Naive thymus-derived CD4-positive, alpha-beta T cell (primary cell): ENCODE measurements at regions not wholly inside any gene's neighbourhood (a gene's known extent, or its start where the extent isn't known, plus 50 kb on each side); places are given as distances from the start of the nearest gene placed in this dataset.
A peak's percentile ranks its signal among the peaks of the same experiment; 100 is the strongest.

ENCODE experiments used
- ATAC-seq: fragments of 150-1000 bp; cut with Tn5 transposase; 2 replicates; pipeline ENCODE4 v1.10.0; 2021; ENCODE audit warnings: mild to moderate bottlenecking, moderate library complexity
- CTCF ChIA-PET: fragments of 350-600 bp; sonication (Branson Sonifier 250); formaldehyde crosslinking; loops from one replicate; lab custom pipeline; 2021; ENCODE audit warnings: antibody characterized with exemption; lab: Charles Lee
- POLR2A ChIA-PET: fragments of 350-600 bp; sonication (Branson Sonifier 250); formaldehyde crosslinking; loops from one replicate; lab custom pipeline; 2021; ENCODE audit warnings: antibody characterized with exemption, inconsistent platforms; lab: Charles Lee
- DNase-seq, 9 donors: peaks; one replicate each; pipeline versions ENCODE4 v3.0.0 to v3.0.0-alpha.2; 2020 to 2022; ENCODE audit warnings: mixed read lengths in 1 of 9
- H3K27ac ChIP-seq: one replicate; pipeline ENCODE4 v1.7.0; 2013; ENCODE audit warnings: mild to moderate bottlenecking, low read depth, low read length, moderate library complexity
- H3K27me3 ChIP-seq, 2 donors: one replicate each; pipeline ENCODE4 v1.7.0; 2013; ENCODE audit warnings: low read length in 2 of 2, mild to moderate bottlenecking in 2 of 2, moderate library complexity in 2 of 2; ENCODE audit not compliant: control insufficient read depth in 2 of 2, insufficient read depth in 2 of 2
- H3K36me3 ChIP-seq, 3 experiments: 1 replicate in 2 of 3; 2 replicates in 1 of 3; pipeline ENCODE4 v1.7.0; 2013; ENCODE audit warnings: low read length in 3 of 3, mild to moderate bottlenecking in 3 of 3, moderate library complexity in 1 of 3; ENCODE audit not compliant: insufficient read depth in 3 of 3, control insufficient read depth in 2 of 3
- H3K4me1 ChIP-seq, 2 donors: one replicate each; pipeline ENCODE4 v1.7.0; 2013; ENCODE audit warnings: low read length in 2 of 2, mild to moderate bottlenecking in 2 of 2, moderate library complexity in 1 of 2; ENCODE audit not compliant: control insufficient read depth in 2 of 2, insufficient read depth in 2 of 2
- H3K4me3 ChIP-seq: 2 replicates; pipeline ENCODE4 v1.7.0; 2013; ENCODE audit warnings: mild to moderate bottlenecking, low read length
- H3K9me3 ChIP-seq, 3 experiments: 1 replicate in 2 of 3; 2 replicates in 1 of 3; pipeline ENCODE4 v1.7.0; 2013; ENCODE audit warnings: low read length in 3 of 3; ENCODE audit not compliant: control insufficient read depth in 2 of 3
- H3K27ac Mint-ChIP-seq, 9 donors: one replicate each; pipeline ENCODE4 v1.8.0; 2020 to 2022; ENCODE audit warnings: mixed read lengths in 9 of 9, mild to moderate bottlenecking in 8 of 9, moderate library complexity in 5 of 9, inconsistent platforms in 2 of 9
- H3K27me3 Mint-ChIP-seq, 5 donors: one replicate each; pipeline ENCODE4 v1.8.0; 2021 to 2022; ENCODE audit warnings: mixed read lengths in 5 of 5, mild to moderate bottlenecking in 1 of 5
- H3K36me3 Mint-ChIP-seq, 5 donors: one replicate each; pipeline ENCODE4 v1.8.0; 2020 to 2022; ENCODE audit warnings: mixed read lengths in 5 of 5, mild to moderate bottlenecking in 3 of 5, inconsistent platforms in 1 of 5
- H3K4me1 Mint-ChIP-seq, 7 donors: one replicate each; pipeline ENCODE4 v1.8.0; 2020 to 2022; ENCODE audit warnings: mixed read lengths in 7 of 7, mild to moderate bottlenecking in 3 of 7, inconsistent platforms in 1 of 7
- H3K4me3 Mint-ChIP-seq, 10 donors: one replicate each; pipeline ENCODE4 v1.8.0; 2020 to 2022; ENCODE audit warnings: mild to moderate bottlenecking in 10 of 10, mixed read lengths in 10 of 10, moderate library complexity in 6 of 10, inconsistent platforms in 2 of 10
- H3K9me3 Mint-ChIP-seq, 11 donors: one replicate each; pipeline ENCODE4 v1.8.0; 2020 to 2022; ENCODE audit warnings: mixed read lengths in 11 of 11, mild to moderate bottlenecking in 4 of 11, inconsistent platforms in 1 of 11, moderate library complexity in 1 of 11
- intact Hi-C, 2 donors: fragments of 100-400 bp; cut with micrococcal nuclease; formaldehyde crosslinking; loops; one replicate each; pipeline ENCODE4 v1.15.1; 2023

GRCh38 chr4:38328989-38329729, 334.8 kb upstream of the KLF3 start:
- Histone ChIP-seq H3K36me3 (no peaks in the 10 kb centered on the region), H3K27ac (peak overlapping the region; percentile 68), H3K27me3 (no peaks in the 10 kb centered on the region), H3K4me3 (no peak overlapping the region), H3K9me3 (no peaks in the 10 kb centered on the region), H3K4me1 (peaks cover 0 to 69% of the 10 kb centered on the region in 2 donors)
- peaks cover 0 to 9% (median 0%) of the 10 kb centered on the region in 11 donors for H3K9me3 Mint-ChIP-seq
- POLR2A ChIA-PET = interaction anchor here (0.7 to 3.4 kb wide), 12 partner anchors 10 to 350 kb away, joined by 3 to 20 read pairs (median 4); no protein-coding TSS in a partner anchor
- DNase-seq (peak in 7 of 9 donors; percentile 57 to 87 (median 77)), ATAC-seq (peak; percentile 87)
- peaks cover 0 to 5% (median 0%) of the 10 kb centered on the region in 5 donors for H3K36me3 Mint-ChIP-seq
- peak overlapping the region; percentile 14 to 83 (median 73) for H3K4me3 Mint-ChIP-seq
- CTCF ChIA-PET = interaction anchor here (0.6 to 3.5 kb wide), 6 partner anchors 8 to 346 kb away, joined by 3 to 16 read pairs (median 4); no protein-coding TSS in a partner anchor
- H3K4me1 Mint-ChIP-seq = peaks cover 30 to 95% (median 74%) of the 10 kb centered on the region in 7 donors
- H3K27me3 Mint-ChIP-seq = peaks cover 0 to 31% (median 0%) of the 10 kb centered on the region in 5 donors
- intact Hi-C loops = loop anchor here in 1 of 2 donors (1.0 to 2.0 kb wide), 4 partner anchors 8 to 346 kb away; no protein-coding TSS in a partner anchor
- H3K27ac Mint-ChIP-seq = peak overlapping the region; percentile 43 to 98 (median 92)

GRCh38 chr4:38330321-38330720, 333.7 kb upstream of the KLF3 start:
- peak overlapping the region in 9 of 10 donors; percentile 22 to 85 (median 79) for H3K4me3 Mint-ChIP-seq
- peaks cover 0 to 5% (median 0%) of the 10 kb centered on the region in 5 donors for H3K36me3 Mint-ChIP-seq
- H3K27ac Mint-ChIP-seq = peak overlapping the region in 8 of 9 donors; percentile 62 to 95 (median 92)
- peaks cover 5 to 77% of the 10 kb centered on the region in 2 donors for H3K4me1 ChIP-seq
- intact Hi-C loops = no loop called here
- peaks cover 0 to 6% (median 0%) of the 10 kb centered on the region in 11 donors for H3K9me3 Mint-ChIP-seq
- H3K36me3 ChIP-seq = no peaks in the 10 kb centered on the region
- ChIA-PET POLR2A (interaction anchor here (0.7 to 3.4 kb wide), 13 partner anchors 11 to 345 kb away, joined by 3 to 20 read pairs (median 5); no protein-coding TSS in a partner anchor), CTCF (interaction anchor here (1.1 to 3.5 kb wide), 5 partner anchors 11 to 345 kb away, joined by 3 to 16 read pairs (median 5); no protein-coding TSS in a partner anchor)
- H3K27ac ChIP-seq = peak overlapping the region; percentile 68
- no peaks in the 10 kb centered on the region for H3K9me3 ChIP-seq
- ATAC-seq (peak; percentile 25), DNase-seq (no peak)
- H3K27me3 Mint-ChIP-seq = peaks cover 0 to 41% (median 0%) of the 10 kb centered on the region in 5 donors
- peaks cover 42 to 98% (median 81%) of the 10 kb centered on the region in 7 donors for H3K4me1 Mint-ChIP-seq
- H3K27me3 ChIP-seq = no peaks in the 10 kb centered on the region
- H3K4me3 ChIP-seq = no peak overlapping the region

DNA sequence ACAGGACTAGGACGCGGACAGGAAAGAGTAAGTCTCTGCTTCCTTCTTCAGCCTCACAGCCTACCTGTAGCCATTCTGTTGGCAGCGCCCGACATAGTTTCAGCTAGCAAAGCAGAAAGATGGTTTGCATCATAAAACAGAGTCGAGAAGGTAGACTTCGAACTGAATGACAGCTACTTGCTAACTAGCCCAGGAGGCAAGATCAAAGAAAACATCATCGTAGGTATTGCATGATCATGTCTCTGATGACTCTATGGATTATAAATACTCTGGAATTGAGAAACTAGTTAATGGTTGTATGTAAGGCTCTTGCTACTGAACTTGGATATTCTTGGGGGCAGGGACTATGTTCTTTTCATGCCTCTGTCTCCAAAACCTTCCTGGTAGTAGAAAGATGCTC, 333.1 kb upstream of the KLF3 start:
- peak in 1 of 9 donors; percentile 33 for DNase-seq
- intact Hi-C loops = no loop called here
- Histone ChIP-seq H3K27ac (peak overlapping the region; percentile 68), H3K9me3 (no peaks in the 10 kb centered on the region), H3K36me3 (no peaks in the 10 kb centered on the region), H3K4me3 (no peak overlapping the region), H3K27me3 (no peaks in the 10 kb centered on the region), H3K4me1 (peaks cover 6 to 75% of the 10 kb centered on the region in 2 donors)
- CTCF ChIA-PET = interaction anchor here (1.1 to 3.5 kb wide), 4 partner anchors 11 to 341 kb away, joined by 3 to 16 read pairs (median 4); no protein-coding TSS in a partner anchor
- no peak for ATAC-seq
- Mint-ChIP-seq H3K4me3 (peak overlapping the region in 8 of 10 donors; percentile 68 to 85 (median 79)), H3K4me1 (peaks cover 47 to 98% (median 81%) of the 10 kb centered on the region in 7 donors), H3K9me3 (peaks cover 0 to 6% (median 0%) of the 10 kb centered on the region in 11 donors), H3K27ac (peak overlapping the region in 8 of 9 donors; percentile 62 to 95 (median 92)), H3K36me3 (peaks cover 0 to 3% (median 0%) of the 10 kb centered on the region in 5 donors), H3K27me3 (peaks cover 0 to 45% (median 0%) of the 10 kb centered on the region in 5 donors)
- POLR2A ChIA-PET = interaction anchor here (0.8 to 2.7 kb wide), 10 partner anchors 177 to 344 kb away, joined by 3 to 18 read pairs (median 4); no protein-coding TSS in a partner anchor

DNA sequence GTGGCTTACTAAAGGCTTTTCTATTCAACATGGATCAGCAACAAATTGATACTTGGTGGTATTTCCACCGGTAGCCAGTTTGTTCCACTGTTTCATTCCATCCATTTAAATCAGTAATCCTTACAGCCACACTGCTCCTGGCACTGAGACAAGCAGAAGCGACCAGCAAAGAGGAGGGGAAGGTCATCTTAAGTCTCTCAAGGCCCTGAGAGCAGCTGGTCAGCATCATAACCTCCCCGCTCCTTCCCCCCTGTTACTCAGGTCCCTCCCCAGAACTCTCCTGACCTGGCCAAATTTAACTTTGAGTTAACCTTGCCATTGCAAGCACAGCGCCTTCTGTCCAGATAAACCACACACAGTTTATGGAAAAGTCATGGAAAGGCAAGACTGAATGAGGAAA, 331.3 kb upstream of the KLF3 start:
- Histone ChIP-seq H3K27ac (no peak overlapping the region), H3K4me3 (no peak overlapping the region), H3K4me1 (peaks cover 6 to 58% of the 10 kb centered on the region in 2 donors), H3K9me3 (no peaks in the 10 kb centered on the region), H3K36me3 (no peaks in the 10 kb centered on the region), H3K27me3 (no peaks in the 10 kb centered on the region)
- H3K9me3 Mint-ChIP-seq = peaks cover 0 to 6% (median 2%) of the 10 kb centered on the region in 11 donors
- intact Hi-C loops = no loop called here
- H3K4me1 Mint-ChIP-seq = peaks cover 45 to 92% (median 69%) of the 10 kb centered on the region in 7 donors
- peak overlapping the region in 3 of 10 donors; percentile 19 to 39 (median 29) for H3K4me3 Mint-ChIP-seq
- peaks cover 0 to 53% (median 0%) of the 10 kb centered on the region in 5 donors for H3K27me3 Mint-ChIP-seq
- CTCF ChIA-PET = no interaction called here
- H3K36me3 Mint-ChIP-seq = peaks cover 0 to 1% (median under 1%) of the 10 kb centered on the region in 5 donors
- POLR2A ChIA-PET = no interaction called here
- peak overlapping the region in 5 of 9 donors; percentile 28 to 92 (median 87) for H3K27ac Mint-ChIP-seq
- DNase-seq = no peak
- ATAC-seq = no peak

- Histone ChIP-seq H3K4me3 (no peak overlapping the region), H3K27me3 (no peaks in the 10 kb centered on the region), H3K27ac (no peak overlapping the region), H3K4me1 (peaks cover 6 to 53% of the 10 kb centered on the region in 2 donors), H3K9me3 (peaks cover 0 to 1% (median 0%) of the 10 kb centered on the region in 3 experiments), H3K36me3 (no peaks in the 10 kb centered on the region)
- Mint-ChIP-seq H3K36me3 (peaks cover 3 to 6% (median 4%) of the 10 kb centered on the region in 5 donors), H3K4me3 (peak overlapping the region in 2 of 10 donors; percentile 19 to 39), H3K27ac (peak overlapping the region in 5 of 9 donors; percentile 28 to 92 (median 87)), H3K27me3 (peaks cover 0 to 56% (median 0%) of the 10 kb centered on the region in 5 donors), H3K9me3 (peaks cover 4 to 12% (median 7%) of the 10 kb centered on the region in 11 donors), H3K4me1 (peaks cover 39 to 87% (median 64%) of the 10 kb centered on the region in 7 donors)
- ATAC-seq = no peak
- POLR2A ChIA-PET = no interaction called here
- no peak for DNase-seq
- intact Hi-C loops = no loop called here
- CTCF ChIA-PET = no interaction called here
Measured at GRCh38 chr4:38333219-38333618, 330.8 kb upstream of the KLF3 start.

GRCh38 chr4:38334791-38335190, 329.2 kb upstream of the KLF3 start:
- ChIA-PET CTCF (interaction anchor here (1.2 kb wide), 1 partner anchor 12 kb away, joined by 3 read pairs; no protein-coding TSS in a partner anchor), POLR2A (interaction anchor here (1.1 kb wide), 1 partner anchor 14 kb away, joined by 4 read pairs; no protein-coding TSS in a partner anchor)
- intact Hi-C loops = loop anchor here in 1 of 2 donors (5.0 kb wide), 1 partner anchor 48 kb away; no protein-coding TSS in a partner anchor
- Histone ChIP-seq H3K27ac (no peak overlapping the region), H3K4me3 (no peak overlapping the region), H3K36me3 (no peaks in the 10 kb centered on the region), H3K27me3 (no peaks in the 10 kb centered on the region), H3K9me3 (peaks cover 0 to 8% (median 0%) of the 10 kb centered on the region in 3 experiments), H3K4me1 (peaks cover 6 to 41% of the 10 kb centered on the region in 2 donors)
- DNase-seq = no peak
- Mint-ChIP-seq H3K9me3 (peaks cover 9 to 27% (median 18%) of the 10 kb centered on the region in 11 donors), H3K27me3 (peaks cover 0 to 60% (median 0%) of the 10 kb centered on the region in 5 donors), H3K27ac (peak overlapping the region in 8 of 9 donors; percentile 1 to 92 (median 78)), H3K4me1 (peaks cover 25 to 71% (median 48%) of the 10 kb centered on the region in 7 donors), H3K4me3 (peak overlapping the region; percentile 4 to 82 (median 66)), H3K36me3 (peaks cover 10 to 17% (median 12%) of the 10 kb centered on the region in 5 donors)
- ATAC-seq = no peak
